Prostate gland (tissue), 2 donors: ENCODE measurements at regions not wholly inside any gene's neighbourhood (a gene's known extent, or its start where the extent isn't known, plus 50 kb on each side); places are given as distances from the start of the nearest gene placed in this dataset.

ENCODE experiments used
- DNase-seq: peaks from one replicate; pipeline ENCODE4 v3.0.0-alpha.2; 2019; ENCODE audit warnings: low spot score
- H3K27ac ChIP-seq, 2 donors: fragments of 200-600 bp; sonication (generic); 2 replicates each; pipeline ENCODE4 v1.5.1; 2017 to 2019
- H3K27me3 ChIP-seq: fragments of 200-600 bp; sonication (generic); replicated peaks from 2 replicates; pipeline ENCODE4 v1.5.1; 2019; ENCODE audit not compliant: insufficient read depth
- H3K36me3 ChIP-seq, 2 donors: fragments of 200-600 bp; sonication (generic); 1 replicate in 1 of 2; 2 replicates in 1 of 2; pipeline versions ENCODE4 v1.5.1 to v1.8.1; 2017 to 2019
- H3K4me1 ChIP-seq: fragments of 200-600 bp; sonication (generic); replicated peaks from 2 replicates; pipeline ENCODE4 v1.5.1; 2019
- H3K4me3 ChIP-seq, 2 donors: fragments of 200-600 bp; sonication (generic); 2 replicates each; pipeline ENCODE4 v1.5.1; 2017 to 2019
- H3K9me3 ChIP-seq: fragments of 200-600 bp; sonication (generic); 2 replicates; pipeline ENCODE4 v1.5.1; 2017
- POLR2A ChIP-seq: fragments of 450-650 bp; IDR thresholded peaks from one replicate; pipeline ENCODE4 v1.6.1; 2016; ENCODE audit warnings: antibody characterized with exemption, mild to moderate bottlenecking
- POLR2AphosphoS5 ChIP-seq: sonication (generic); formaldehyde crosslinking; IDR thresholded peaks from one replicate; pipeline ENCODE4 v1.6.1; 2017; ENCODE audit warnings: antibody characterized with exemption
- WGBS: methylation state at CpG from one replicate; pipeline ENCODE4 v1.1.5; 2018; 5-methylcytosine and 5-hydroxymethylcytosine counted together
- intact Hi-C: fragments of 100-400 bp; cut with DNase I; formaldehyde crosslinking; loops from one replicate; pipeline ENCODE4 v1.14.2; 2022
- TF ChIP-seq, protein P1 (sequence below), 4 experiments: fragments of 200-600 bp in 2 of 4; fragments of 450-650 bp in 2 of 4; sonication (generic) in 2 of 4; IDR thresholded peaks; 1 replicate in 3 of 4; 2 replicates in 1 of 4; pipeline ENCODE4 v1.5.1; 2016 to 2019; ENCODE audit warnings: antibody characterized with exemption in 4 of 4, mild to moderate bottlenecking in 2 of 4, moderate library complexity in 2 of 4

DNA sequence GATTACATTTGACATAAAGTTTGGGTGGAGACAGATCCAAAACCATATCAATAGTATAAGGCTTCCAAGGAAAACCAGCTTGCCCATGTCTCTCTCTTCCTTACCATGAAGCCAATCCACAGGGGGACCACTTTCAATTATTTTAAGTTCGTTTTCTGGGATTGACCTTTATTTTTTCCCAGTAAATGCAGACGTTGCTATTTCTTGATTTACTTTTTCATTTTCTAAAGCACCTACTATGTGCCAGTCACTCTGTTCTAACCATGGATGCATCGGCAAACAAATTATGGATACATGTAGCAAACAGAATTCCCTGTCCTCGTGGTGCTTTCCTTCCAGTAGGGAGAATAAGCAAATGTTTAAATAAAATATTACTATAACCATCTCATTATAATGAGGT, 65.8 kb upstream of the KCNA1 start:
- H3K4me3 ChIP-seq: no peak overlapping the region
- H3K36me3 ChIP-seq: no peaks in the 10 kb centered on the region
- H3K27me3 ChIP-seq: no peaks in the 10 kb centered on the region
- H3K4me1 ChIP-seq: no peaks in the 10 kb centered on the region
- WGBS: 91% methylated on average over 4 of the region's 4 CpGs
- no peak overlapping the region for H3K27ac ChIP-seq
- intact Hi-C loops: no loop called here
- no peaks in the 10 kb centered on the region for H3K9me3 ChIP-seq
- no peak for DNase-seq
- TF ChIP-seq, protein P1, sequence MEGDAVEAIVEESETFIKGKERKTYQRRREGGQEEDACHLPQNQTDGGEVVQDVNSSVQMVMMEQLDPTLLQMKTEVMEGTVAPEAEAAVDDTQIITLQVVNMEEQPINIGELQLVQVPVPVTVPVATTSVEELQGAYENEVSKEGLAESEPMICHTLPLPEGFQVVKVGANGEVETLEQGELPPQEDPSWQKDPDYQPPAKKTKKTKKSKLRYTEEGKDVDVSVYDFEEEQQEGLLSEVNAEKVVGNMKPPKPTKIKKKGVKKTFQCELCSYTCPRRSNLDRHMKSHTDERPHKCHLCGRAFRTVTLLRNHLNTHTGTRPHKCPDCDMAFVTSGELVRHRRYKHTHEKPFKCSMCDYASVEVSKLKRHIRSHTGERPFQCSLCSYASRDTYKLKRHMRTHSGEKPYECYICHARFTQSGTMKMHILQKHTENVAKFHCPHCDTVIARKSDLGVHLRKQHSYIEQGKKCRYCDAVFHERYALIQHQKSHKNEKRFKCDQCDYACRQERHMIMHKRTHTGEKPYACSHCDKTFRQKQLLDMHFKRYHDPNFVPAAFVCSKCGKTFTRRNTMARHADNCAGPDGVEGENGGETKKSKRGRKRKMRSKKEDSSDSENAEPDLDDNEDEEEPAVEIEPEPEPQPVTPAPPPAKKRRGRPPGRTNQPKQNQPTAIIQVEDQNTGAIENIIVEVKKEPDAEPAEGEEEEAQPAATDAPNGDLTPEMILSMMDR (IDR thresholded peaks at IDR 0.05): no peak
- TF ChIP-seq POLR2A (no peak), POLR2AphosphoS5 (no peak)

GRCh38 chr12:4847713-4848112, 62.0 kb upstream of the KCNA1 start:
- intact Hi-C loops: no loop called here
- H3K4me3 ChIP-seq: no peak overlapping the region
- H3K27ac ChIP-seq: no peak overlapping the region
- no peaks in the 10 kb centered on the region for H3K36me3 ChIP-seq
- TF ChIP-seq, protein P1 (IDR thresholded peaks at IDR 0.05): no peak
- TF ChIP-seq POLR2AphosphoS5 (no peak), POLR2A (no peak)
- H3K9me3 ChIP-seq: no peaks in the 10 kb centered on the region
- H3K4me1 ChIP-seq: no peaks in the 10 kb centered on the region
- no peaks in the 10 kb centered on the region for H3K27me3 ChIP-seq
- DNase-seq: no peak

- H3K9me3 ChIP-seq: no peaks in the 10 kb centered on the region
- H3K4me1 ChIP-seq: no peaks in the 10 kb centered on the region
- TF ChIP-seq, protein P1 (IDR thresholded peaks at IDR 0.05): peak in 3 of 4 experiments; percentile 28 to 64 (median 36)
- no peak for TF ChIP-seq POLR2A
- H3K27me3 ChIP-seq: no peaks in the 10 kb centered on the region
- DNase-seq: no peak
- intact Hi-C loops: no loop called here
- no peak overlapping the region for H3K4me3 ChIP-seq
- H3K27ac ChIP-seq: no peak overlapping the region
- WGBS: 3% methylated on average over 5 of the region's 5 CpGs
- no peaks in the 10 kb centered on the region for H3K36me3 ChIP-seq
Observed at GRCh38 chr12:4849115-4849541, 60.6 kb upstream of the KCNA1 start.

GRCh38 chr12:4849795-4850345, 59.8 kb upstream of the KCNA1 start:
- no peaks in the 10 kb centered on the region for H3K9me3 ChIP-seq
- no peaks in the 10 kb centered on the region for H3K36me3 ChIP-seq
- WGBS: 88% methylated on average over 18 of the region's 18 CpGs
- H3K4me1 ChIP-seq: no peaks in the 10 kb centered on the region
- DNase-seq: no peak
- no peaks in the 10 kb centered on the region for H3K27me3 ChIP-seq
- H3K27ac ChIP-seq: no peak overlapping the region
- intact Hi-C loops: no loop called here
- no peak overlapping the region for H3K4me3 ChIP-seq
- no peak for TF ChIP-seq POLR2A
- TF ChIP-seq, protein P1 (IDR thresholded peaks at IDR 0.05): no peak
- TF ChIP-seq POLR2AphosphoS5: no peak

DNA sequence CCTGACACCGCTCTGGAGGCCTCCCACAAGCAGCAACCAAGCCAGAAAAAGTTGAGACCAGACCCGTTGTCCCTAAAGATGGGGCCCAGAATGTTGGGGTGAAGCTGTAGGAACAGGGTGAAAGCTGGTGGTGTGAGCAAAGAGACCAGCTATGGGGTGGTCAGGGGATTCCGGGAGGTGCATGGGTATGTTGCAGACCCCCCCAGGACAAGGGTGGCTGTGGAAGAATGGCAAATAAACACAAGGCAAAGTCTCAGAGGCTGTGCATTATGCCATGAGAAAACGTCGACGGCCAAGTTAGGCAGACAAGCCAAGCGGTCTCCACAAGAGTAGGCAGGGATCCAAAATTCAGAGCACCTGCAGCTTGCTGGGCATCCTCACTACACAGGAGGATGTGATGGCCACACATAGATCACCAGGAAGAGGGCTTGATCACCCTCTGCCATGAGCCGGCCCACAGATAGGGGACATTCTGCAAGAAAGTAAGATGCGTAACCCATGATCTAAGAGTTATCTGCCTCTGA, 58.8 kb upstream of the KCNA1 start:
- no peaks in the 10 kb centered on the region for H3K9me3 ChIP-seq
- TF ChIP-seq, protein P1 (IDR thresholded peaks at IDR 0.05): no peak
- WGBS: 83% methylated on average over 9 of the region's 9 CpGs
- no peak overlapping the region for H3K4me3 ChIP-seq
- DNase-seq: no peak
- no peaks in the 10 kb centered on the region for H3K27me3 ChIP-seq
- intact Hi-C loops: no loop called here
- H3K36me3 ChIP-seq: no peaks in the 10 kb centered on the region
- H3K27ac ChIP-seq: no peak overlapping the region
- H3K4me1 ChIP-seq: no peaks in the 10 kb centered on the region
